Stimulated activated CD4-positive, alpha-beta T cell treated with anti-CD3 and anti-CD28 coated beads, Interleukin-1b, Interleukin-23, amount 100 ng/mL, for 4 hours (primary cell): ENCODE measurements at regions not wholly inside any gene's neighbourhood (a gene's known extent, or its start where the extent isn't known, plus 50 kb on each side); places are given as distances from the start of the nearest gene placed in this dataset.
"Not testable (repeated sequence)": the region's sequence is repeated elsewhere in the genome, so short reads cannot be mapped to it uniquely, and the experiment has no call there.

Source experiments
- DNase-seq, 2 donors: peaks; one replicate each; pipeline ENCODE4 v3.0.0-alpha.2; 2020; ENCODE audit warnings: low read depth in 2 of 2

DNA sequence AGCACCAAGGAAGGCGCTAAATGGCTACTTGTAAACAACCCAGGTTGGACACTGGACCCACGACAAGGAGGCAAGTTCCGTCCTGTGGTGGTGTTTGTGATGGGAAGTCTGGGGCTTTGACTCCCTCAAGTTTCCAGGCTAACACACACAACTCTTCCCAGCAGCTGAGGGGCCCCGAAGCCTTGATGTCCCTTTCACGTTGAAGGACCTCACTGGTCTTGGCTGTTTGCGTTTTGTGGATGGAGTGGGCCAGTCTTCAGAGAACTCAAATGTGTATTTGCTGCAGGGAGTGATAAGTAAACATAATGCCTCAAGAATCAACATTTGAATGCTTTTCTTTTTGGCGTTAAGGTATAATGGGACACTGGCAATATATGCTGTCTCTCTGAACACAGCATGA, 199.2 kb downstream of the TM9SF2 start:
- no peak for DNase-seq

GRCh38 chr13:99698816-99699099, 197.5 kb downstream of the TM9SF2 start:
- no peak for DNase-seq

DNA sequence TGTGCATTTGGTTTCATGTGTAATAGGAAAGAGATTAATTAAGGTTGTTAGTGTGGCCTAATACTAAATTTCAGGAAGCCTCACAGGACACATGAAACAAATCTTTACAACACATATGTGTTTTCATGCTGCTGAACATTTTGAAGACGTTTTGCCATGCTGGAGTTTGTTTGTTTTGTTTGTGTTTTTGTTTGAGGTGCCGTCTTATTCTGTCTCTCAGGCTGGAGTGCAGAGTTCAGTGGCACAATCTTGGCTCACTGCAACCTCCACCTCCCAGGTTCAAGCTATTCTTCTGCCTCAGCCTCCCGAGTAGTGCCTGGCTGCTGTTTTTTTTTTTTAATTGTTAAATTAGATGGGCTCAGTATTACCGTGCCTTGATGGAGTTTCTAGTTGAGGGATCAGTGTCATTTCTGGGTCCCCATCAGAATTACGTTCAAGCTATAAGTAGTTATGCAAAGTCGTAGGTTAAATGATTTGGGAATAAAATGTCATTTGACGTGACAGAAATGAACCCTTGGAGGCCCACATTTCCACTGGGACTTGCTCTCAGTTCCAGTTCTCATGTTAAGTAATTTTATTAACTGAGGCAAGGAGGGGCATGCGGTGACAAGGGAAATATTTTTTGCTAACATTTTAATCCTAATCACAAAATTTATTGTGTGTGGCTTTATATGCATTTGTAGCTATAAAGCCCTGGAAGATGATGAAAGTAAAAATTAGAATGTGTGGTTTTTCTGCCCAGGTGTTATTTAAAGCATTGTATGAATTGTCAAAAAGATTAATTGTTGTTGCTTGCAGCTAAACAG, 196.9 kb downstream of the TM9SF2 start:
- DNase-seq: no peak

GRCh38 chr13:99695857-99696256, 194.6 kb downstream of the TM9SF2 start:
- no peak for DNase-seq

DNA sequence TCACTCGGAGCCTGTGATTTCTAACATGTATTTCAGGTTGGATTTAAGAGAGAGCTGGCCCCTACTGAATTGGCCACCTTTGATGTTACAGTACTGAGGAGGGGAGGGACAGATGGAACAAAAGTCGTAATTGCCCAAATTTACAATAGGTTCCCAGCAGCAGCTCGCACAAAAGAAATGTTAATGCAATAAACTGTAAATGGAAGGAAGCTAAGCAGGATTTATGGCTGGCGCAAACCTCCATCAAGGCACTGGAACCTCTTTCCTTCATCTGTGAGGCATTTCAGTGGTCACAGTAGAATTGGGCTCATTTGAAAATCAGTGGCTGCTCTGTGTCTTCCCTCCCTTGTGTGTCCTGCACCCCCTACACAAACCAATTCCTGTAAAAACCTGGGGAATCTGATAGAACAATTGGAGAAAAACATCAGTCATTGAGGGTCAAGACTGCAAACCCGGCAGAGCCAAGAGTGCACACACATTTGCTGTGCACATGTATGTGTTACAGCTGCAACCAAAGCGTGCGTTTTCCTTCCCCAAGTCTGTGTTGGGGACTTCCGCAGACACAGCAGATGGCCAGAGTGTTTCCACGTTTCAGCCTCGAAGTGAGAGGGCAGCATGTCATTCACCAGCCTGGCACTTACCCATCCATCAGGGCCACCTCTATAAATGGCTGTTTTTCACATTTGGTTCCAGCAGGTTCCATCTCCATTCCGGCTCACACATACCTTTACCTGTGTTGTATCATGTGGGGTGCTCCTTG, 192.8 kb downstream of the TM9SF2 start:
- no peak for DNase-seq

GRCh38 chr13:99693351-99693750, 192.1 kb downstream of the TM9SF2 start:
- DNase-seq: no peak

GRCh38 chr13:99692854-99693253, 191.6 kb downstream of the TM9SF2 start:
- no peak for DNase-seq

- DNase-seq: no peak
These were observed 190.3 kb downstream of the TM9SF2 start for GRCh38 chr13:99691552-99691951.

GRCh38 chr13:99690426-99691174, 189.3 kb downstream of the TM9SF2 start:
- no peak for DNase-seq

- no peak for DNase-seq
These were observed 188.7 kb downstream of the TM9SF2 start for GRCh38 chr13:99689955-99690354.

GRCh38 chr13:99688776-99689175, 187.5 kb downstream of the TM9SF2 start:
- no peak for DNase-seq

DNA sequence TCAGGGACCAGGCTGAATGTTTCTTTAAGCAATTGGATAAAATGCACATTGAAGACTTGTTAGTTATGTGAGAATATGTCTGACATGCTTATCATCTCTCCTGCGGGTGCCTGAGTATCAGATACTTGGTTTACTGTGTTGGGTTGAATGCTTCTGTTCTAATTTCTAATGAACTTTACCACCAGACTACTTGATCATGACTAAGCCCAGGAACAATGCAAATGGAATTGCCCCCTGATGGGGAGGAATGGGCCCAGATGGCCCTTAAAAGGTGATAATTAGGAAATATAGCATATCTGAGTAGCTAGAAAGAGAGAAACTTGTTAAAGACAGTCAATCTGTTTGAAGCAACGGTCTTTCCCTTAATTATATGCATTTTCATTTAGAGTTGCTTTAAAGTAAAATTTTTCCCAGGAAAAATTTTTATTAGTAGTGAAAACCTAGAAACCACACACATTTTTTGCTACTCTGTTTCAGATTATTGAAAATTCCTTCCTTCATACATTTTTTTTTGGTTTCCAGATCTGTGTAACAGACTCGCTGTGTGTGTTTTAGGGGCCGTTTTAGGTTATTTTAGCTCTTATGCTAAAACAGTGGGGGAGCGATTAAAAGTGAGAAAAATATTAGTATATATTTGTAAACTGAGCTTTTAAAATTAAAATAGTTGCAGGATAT, 186.6 kb downstream of the TM9SF2 start:
- DNase-seq: no peak

DNA sequence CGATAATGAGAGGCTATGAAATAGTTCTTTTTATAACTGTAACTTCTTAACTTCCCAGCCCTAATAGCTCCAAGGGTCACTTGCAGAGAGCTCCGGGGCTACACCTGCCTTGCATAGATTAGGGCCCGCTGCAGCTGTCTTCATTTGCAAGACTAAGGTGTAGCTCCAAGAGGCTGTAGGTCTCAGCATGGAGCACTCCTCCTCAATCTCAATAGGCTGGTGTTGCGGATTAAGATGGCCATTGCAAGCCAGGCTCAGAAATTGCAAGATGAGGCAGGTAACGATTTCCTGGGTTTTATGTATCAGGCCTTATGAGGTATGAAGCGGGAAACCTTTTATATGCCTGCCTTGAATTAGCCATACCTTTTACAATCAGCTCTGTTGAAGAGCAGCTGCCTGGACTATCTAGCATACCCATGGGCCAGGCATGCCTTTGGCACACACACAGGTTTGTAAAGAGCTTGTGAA, 185.7 kb downstream of the TM9SF2 start:
- no peak for DNase-seq

- no peak for DNase-seq
These were observed 184.9 kb downstream of the TM9SF2 start for GRCh38 chr13:99686157-99686572.

DNA sequence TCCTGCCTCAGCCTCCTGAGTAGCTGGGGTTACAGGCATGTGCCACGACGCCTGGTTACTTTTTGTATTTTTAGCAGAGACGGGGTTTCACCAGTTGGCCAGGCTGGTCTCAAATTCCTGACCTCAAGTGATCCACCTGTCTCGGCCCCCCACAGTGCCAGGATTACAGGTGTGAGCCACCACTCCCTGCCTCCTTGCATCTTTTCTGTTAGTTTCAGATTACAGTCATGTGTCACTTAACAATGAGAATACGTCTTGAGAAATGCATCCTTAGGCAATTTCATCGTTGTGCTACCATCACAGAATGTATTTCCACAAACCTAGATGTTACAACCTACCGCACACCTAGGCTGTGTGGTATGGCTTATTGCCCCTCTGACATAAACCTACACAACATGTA, 180.4 kb downstream of the TM9SF2 start:
- DNase-seq: no peak

DNA sequence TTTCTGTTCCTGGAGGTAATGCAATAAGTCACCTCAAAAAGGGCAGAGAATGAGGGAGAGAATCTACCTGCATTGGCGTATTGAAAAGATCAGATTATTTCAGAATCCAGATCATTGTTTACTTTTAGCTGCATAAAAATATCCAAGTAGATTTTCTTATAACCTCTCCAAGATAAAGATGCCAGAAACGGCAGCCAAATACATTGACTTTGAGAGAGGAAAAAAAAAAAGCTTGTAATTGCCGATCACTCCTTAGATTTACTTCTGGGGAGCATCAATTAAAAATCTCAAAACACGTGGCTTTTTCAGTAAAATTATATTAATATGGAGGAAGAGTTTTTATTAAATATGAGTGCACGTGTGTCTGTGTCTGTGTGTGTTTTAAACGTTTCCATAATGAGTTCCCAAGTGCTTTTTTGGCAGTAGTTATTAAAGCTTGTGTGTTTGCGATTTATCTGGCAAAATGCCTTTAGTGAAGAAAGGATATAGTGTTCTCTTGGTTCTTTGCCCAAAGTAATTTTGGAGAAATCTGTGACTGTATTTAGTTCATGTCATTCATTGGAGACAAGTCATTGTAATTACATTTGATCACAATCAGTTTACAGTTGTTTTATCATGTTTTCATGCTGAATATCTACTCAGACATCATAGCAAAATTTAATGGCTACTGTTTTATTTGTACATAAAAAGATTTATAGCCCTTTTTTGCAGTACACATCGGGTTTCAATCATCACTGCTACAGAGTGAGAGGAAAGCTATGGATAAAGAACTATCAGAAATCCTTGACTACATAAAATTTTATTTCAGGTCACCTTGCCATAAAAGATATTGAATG, 176.1 kb downstream of the TM9SF2 start:
- DNase-seq: no peak

DNA sequence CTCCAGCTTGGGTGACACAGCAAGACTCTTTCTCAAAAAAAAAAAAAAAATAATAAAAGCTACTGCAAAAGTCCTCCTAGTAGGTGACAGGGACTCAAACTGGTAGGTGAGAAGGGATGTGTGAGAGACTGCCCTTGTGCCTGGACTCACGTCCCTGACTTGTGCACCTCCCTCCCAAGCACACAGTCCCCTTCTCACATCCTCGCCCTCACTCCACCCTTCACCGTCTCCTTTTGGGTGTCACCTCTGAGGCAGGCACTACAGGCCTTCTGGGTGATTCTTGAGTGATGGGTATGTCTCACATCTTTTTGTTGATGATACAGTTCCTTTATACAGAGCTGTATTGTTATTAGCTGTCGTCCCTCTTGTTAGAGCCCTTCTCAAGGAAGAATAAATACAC, 170.5 kb downstream of the TM9SF2 start:
- no peak for DNase-seq

- not testable (repeated sequence) for DNase-seq
These were observed 167.8 kb downstream of the TM9SF2 start for GRCh38 chr13:99669096-99669495.

DNA sequence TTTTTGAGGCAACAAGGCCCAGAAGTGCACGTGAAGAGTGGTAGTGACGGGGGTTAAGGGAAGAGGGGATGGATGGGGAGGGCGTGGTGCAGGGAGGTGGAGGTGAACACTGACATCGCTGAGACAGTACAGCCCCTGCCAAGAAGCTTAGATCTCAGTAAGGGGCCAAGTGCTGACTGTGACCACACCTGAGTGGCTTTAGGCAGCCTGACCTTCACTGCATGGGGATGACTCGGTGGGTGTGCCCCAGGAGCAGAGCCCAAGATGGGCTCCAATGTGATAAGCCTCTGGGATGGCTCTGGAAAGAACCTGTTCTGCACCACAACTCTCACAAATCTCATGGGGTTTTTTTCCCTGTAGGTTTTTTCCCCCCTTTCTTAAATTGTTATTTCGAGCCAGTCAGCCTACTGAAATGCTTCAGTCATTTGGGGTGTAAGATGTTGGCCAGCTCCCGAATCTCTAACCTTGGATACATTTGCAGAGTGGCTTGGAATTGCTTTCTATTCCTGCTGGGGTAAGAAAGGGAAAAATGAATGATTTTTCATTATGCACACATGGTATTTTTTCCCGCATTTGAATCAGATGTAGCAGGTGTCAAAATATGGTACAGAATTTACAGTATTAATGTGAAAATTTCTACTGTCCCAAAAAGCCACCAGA, 165.0 kb downstream of the TM9SF2 start:
- DNase-seq: no peak

GRCh38 chr13:99665711-99666110, 164.4 kb downstream of the TM9SF2 start:
- DNase-seq: no peak

- no peak for DNase-seq
These were observed 162.6 kb downstream of the TM9SF2 start for GRCh38 chr13:99663908-99664307.
